Epithelial cell of prostate (primary cell): ENCODE measurements at regions not wholly inside any gene's neighbourhood (a gene's known extent, or its start where the extent isn't known, plus 50 kb on each side); places are given as distances from the start of the nearest gene placed in this dataset.
"Not testable (repeated sequence)": the region's sequence is repeated elsewhere in the genome, so short reads cannot be mapped to it uniquely, and the experiment has no call there.

Experiments used
- DNase-seq: peaks from one replicate; pipeline ENCODE4 v3.0.0-alpha.2; 2011; ENCODE audit warnings: low read depth, low spot score
- H3K27ac ChIP-seq: fragments of 450-650 bp; 2 replicates; pipeline ENCODE4 v1.5.1; 2017; ENCODE audit warnings: mild to moderate bottlenecking

DNA sequence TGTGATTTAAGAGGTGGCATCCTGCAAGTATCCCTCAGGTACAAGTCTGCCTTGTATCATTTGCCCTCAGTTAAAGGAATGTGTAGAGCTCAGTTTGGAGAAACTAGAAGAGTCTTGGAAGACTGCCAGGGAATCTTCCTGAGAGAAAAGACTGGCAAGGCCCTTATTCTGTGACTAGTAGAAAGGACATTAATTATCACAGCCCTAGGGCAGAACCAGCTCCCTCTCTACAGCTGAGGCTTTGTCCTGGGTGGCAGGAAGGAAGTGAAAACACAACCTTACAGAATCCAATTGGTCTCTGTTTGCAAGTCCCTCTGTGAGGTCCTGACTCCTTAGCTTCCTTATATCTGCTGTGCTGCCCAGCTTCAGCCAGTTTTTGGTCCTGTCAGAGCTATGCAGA is 385.9 kb upstream of the CYRIA start:
- no peak overlapping the region for H3K27ac ChIP-seq

DNA sequence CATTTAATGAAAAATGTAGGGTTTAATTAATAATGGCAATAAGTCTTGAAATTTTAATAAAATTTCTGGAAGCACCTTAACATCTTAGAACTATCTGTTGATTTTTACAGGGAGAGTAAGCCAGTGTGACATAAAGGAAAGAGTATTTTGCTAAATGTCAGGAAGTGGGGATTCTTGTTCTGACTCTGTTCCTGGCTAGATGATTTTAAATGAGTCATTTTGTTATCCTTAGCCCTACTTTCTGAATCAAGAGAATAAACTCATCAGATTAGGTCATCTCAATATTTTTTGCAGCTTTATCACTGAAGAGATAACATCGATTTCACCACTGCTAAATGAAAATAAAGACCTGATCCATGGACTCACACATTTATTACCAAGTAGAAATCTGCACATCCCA is 377.5 kb upstream of the CYRIA start:
- no peak overlapping the region for H3K27ac ChIP-seq
- no peak for DNase-seq

More for the DNA sequence above, 385.9 kb upstream of the CYRIA start:
- no peak for DNase-seq

DNA sequence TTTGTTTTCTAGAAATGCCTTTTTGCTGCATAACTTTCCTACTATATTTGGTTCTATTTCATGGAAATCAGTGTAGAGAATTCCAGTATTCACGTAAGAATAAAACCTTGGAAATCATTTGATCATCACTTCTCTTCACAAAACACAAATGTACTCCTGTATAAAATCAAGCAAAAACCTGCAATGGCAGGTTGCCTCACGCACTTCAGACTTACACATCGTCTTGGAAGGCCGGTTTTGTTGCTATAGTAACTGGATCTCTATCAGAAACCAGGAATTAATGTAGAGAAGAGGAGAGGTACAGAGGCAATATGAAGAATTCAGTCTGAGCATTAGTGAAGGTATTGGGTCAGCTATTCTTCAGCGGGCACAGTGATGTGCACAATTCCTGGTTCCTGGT is 370.7 kb upstream of the CYRIA start:
- no peak overlapping the region for H3K27ac ChIP-seq
- peak; percentile 10 for DNase-seq

DNA sequence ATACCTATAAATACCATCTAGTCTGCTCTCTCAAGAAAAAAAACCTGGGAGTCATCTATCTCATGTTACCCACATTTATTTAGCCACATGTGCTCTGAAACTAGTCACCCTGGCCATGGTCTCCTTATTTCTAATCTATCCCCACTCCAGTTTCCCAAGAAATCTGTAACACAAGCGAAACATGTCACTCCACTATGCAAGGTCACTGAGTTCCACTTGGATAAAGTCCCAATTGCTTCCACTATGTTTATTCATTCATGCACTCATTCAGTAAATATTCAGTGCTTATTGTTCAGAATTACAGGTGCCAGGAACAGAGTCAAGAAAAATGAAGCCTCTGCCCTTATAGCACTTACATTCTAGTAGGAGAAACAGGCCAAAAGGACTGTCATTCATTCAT is 369.4 kb upstream of the CYRIA start:
- H3K27ac ChIP-seq: no peak overlapping the region
- no peak for DNase-seq

DNA sequence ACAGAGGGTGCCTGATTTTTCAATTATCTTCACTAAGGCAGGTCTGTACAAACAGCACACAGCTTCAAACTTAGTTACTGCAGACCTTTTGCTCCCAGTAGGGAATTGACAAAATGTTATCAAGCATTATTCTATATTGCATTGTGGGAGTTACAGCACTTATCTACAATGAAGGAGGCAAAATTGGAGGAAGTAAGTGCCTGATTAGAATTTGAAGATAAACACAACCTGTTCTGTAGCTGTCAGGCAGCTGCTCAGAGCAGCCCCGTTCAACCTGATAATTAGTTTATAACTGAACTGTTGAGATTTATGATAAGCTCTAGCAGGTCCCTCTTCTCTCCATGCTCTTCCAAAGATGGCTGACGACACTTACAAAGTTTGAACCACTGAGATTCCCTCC is 364.4 kb upstream of the CYRIA start:
- no peak overlapping the region for H3K27ac ChIP-seq
- no peak for DNase-seq

DNA sequence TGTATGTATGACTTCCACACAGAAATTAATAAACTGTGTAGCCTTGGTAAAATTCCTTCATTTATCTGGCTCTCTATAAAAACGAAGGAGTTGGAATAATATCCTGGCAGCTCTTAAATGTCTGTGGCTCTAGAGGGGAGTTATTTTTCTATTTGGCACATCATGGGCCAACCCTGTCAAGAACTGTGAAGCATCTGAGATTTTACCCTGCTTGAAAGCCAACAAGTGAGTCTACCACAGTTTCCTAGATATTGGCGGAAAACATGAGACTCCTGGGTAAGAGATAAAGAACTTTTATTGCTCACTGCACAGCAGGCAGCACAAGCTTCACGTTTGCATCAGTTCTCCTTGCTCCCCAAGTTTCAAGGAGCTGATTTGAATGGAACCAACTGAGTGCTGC is 346.7 kb upstream of the CYRIA start:
- no peak overlapping the region for H3K27ac ChIP-seq
- DNase-seq: no peak

DNA sequence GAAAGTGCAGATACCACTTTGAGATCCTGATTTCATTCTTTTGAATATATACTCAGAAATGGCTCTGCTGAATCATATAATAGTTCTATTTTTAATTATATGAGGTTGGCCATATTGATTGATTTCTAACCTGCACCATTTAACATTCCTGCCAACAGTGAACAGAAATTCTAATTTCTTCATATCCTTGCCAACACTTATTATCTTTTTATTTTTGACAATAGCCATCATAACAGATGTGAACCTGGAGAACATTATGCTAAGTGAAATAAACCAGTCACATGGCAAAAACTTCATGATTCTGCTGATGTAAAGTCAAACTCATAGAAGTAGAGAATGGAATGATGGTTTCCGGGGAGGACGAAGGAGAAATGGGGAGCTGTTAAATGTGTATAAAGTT is 344.5 kb upstream of the CYRIA start:
- DNase-seq: no peak
- no peak overlapping the region for H3K27ac ChIP-seq

DNA sequence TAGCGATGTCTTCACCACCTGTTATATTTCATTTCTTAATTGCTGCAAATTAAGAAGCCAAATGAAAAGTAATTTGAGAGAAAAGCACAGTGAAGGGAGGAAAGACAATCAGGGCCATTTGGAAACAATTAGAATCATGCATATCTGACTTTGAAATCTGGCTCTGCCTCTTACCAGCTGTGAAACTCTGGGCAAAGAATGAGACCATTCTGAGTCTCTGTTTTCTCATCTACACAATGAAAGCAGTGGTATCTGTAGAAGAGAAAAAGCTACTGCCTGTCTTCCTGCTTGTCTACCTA is 334.5 kb upstream of the CYRIA start:
- no peak for DNase-seq
- no peak overlapping the region for H3K27ac ChIP-seq

DNA sequence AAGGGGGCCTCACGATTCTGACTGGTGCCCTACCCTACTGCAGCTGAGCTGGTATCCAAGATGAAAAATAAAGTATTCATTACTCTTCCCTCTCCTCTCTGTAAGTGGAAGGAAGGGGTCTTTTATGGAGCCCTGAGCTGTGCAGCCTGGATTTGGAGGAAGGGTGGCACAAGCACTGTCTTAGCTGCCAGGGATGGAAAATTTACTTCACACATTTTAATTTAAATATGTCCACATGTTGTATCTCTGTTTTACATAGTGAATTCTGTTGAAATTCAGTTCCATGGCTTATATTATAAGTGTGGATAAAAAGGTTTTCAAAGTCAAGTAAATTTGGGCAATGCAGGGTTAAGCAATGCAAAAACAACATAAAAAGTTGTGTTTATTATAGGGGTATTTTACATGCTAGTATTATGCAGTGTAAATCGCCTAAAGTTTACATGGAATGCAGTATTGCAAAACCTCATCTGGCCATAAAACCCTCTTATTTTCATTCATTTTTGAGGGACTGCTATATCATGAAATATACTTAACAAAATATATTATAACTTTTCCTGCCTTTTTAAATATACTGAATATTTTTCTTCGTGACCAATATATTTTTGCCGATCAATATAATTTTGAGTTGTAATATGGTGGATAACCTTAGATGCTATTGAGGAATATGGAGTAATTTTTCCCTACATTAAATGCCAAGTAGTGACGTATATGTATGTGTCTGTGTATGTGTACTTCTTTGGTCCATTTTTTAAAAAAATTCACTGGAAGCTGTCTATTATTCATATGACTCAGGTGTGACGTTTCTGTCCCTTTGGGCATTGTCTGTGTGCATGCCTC is 333.9 kb upstream of the CYRIA start:
- no peak for DNase-seq
- H3K27ac ChIP-seq: no peak overlapping the region

DNA sequence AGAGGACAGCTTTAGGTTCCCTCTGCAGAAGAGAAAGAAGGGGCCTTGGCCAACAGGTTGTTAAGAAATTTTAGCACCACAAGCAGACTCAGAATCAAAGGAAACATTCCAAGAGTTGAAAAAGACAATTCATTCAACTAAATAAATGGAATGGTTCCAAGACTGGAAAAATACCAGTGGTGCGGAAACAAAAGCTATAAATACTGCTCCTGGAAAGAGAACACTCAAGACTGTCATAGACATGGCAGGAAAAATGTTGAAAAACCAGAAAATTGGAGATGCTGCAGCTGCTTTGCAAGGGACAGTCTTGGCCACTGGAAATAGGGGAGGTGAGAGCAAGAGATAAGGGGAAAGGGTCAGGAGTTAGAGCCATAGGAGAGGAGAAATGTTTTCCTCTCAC is 312.7 kb upstream of the CYRIA start:
- no peak overlapping the region for H3K27ac ChIP-seq
- no peak for DNase-seq

DNA sequence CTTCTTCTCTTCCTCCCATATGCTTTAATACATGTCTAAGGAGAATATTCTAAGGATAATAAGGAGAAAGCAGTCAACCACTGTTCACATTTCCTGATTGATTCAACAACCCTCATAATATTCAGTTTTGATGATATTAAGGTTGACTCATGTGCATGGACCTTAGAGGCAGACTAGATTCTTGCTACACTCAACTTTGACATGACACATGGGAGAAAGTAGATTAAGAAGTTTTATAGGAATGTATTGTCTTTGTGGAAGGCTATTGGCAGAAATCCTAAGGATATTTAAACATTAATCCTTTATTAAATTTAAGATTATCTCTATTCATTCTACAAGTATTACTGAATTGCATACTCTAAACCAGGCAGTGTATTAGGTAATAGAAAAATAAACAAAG is 309.1 kb upstream of the CYRIA start:
- no peak overlapping the region for H3K27ac ChIP-seq
- no peak for DNase-seq

DNA sequence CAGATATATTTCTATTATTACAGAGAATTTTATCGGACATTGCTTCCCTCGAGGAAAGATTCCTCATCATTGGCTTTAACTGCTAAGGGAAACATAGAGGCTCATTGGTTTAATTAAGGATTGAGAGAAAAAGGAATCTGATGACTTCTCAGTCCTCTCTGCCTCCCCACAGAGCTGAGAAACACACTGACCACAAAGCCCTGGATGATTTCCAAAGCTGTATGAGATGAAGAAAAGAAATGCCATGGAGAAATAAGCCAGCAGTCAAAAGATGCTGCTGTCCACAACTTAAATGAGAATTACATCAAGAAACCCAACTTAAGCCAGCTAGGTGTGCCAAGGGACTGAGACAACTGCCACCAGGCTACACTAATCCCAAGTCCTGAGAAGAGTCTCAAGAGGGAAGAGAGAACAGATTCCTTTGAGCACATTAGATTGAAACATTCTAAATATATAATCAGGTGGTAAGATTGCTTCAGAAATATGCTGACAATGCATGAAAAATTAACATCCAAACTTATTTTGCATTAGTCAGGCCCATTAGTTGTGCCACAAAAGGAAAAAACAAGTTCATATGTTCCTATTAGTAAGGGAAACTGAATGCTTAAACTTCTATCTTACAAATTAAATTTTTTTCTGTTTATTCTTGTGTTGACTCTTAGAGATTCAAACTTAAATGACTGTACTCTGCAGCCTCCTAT is 308.1 kb upstream of the CYRIA start:
- no peak for DNase-seq
- H3K27ac ChIP-seq: no peak overlapping the region

DNA sequence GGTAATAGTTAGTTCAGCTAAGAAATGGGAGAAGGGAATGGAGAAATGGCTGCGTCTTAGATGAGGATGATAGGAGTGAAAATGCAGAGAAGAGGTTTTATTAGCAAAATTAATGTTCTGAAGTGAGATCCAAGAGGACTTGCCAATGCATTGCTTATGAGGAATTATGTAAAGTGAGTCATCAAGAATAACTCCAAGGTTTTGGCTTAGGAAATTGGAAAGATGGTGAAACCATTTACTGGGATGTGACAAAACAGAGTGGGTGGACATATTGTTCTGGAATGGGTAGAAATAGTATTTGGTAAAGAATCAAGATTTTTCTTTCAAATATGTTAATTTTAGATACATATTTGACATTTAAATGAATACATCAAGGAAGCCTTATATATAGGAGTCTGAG is 306.6 kb upstream of the CYRIA start:
- no peak for DNase-seq

DNA sequence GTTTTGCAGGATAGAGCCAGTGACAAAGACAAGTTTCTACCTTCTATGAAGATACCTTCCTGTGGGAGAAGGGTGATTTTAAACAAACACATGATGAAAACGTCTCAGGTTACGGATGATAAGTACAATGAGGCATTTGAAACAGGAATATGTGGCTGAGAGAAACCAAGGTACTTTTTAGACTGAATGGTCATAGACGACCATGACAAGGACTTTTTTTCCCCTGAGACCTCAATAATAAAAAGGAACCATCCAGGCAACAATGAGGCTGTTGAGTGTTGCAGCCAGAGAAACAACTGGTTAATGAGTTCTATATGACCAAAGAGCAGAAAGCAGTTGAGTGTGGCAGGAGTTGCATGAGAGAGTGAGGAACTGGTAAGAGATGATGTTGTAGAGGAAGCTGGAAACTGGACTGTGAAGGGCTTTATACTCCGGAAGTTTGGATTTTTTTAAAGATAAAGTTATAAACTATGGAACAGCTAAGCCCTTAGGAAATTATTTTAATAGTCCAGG is 306.1 kb upstream of the CYRIA start:
- no peak overlapping the region for H3K27ac ChIP-seq
- DNase-seq: no peak

More for the DNA sequence above, 306.6 kb upstream of the CYRIA start:
- H3K27ac ChIP-seq: no peak overlapping the region

DNA sequence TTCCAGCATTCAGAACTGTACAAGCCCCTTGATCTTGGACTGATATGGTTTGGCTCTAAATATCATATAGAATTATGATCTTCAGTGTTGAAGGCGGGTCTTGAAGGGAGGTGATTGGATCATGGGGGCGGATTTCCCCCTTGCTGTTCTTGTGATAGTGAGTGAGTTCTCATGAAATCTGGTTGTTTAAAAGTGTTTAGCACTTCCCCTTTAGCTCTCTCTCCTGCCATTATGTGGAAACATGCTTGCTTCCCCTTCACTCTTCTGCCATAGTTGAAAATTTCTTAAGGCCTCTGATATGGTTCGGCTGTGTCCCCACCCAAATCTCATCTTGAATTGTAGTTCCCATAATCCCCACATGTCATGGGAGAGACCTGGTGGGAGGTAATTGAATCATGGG is 305.3 kb upstream of the CYRIA start:
- not testable (repeated sequence) for DNase-seq, H3K27ac ChIP-seq

DNA sequence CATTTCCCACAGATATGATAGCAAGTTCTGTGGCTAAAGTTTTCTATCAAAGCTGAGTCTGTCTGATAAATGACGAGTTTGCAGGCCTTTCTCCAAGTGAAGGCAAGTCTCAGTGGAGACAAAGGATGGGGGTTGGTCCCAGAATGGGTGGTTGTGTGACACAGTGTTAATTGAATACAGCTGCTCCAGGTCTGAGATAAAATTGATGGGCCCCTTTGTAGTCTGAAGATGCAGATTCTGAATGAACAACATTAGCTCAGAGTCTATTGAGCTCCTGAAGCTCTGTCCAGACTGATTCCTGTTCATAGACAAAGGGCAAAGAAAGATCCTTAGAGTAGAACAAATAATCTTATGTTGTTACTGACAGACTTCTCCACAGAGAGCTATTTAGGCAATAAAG is 296.9 kb upstream of the CYRIA start:
- DNase-seq: no peak
- H3K27ac ChIP-seq: no peak overlapping the region

DNA sequence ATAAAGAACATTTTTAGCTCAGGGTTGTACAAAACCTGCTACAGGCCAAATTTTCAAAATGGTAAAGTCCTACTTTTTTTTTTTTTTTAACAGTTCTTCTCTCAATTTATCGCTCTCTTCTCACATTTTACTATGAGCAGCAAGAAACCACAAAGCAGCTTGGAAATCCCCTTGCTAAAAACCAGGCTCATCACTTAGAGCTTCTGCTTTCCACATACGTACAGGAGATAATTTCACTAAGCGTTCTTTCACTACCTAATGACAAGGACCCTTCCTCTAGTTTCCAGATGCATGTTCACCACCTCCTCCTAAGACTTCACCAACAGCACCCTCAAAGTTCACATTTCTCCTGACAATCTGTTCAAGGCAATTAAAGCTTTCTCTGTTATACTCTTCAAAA is 294.9 kb upstream of the CYRIA start:
- no peak for DNase-seq
- no peak overlapping the region for H3K27ac ChIP-seq

DNA sequence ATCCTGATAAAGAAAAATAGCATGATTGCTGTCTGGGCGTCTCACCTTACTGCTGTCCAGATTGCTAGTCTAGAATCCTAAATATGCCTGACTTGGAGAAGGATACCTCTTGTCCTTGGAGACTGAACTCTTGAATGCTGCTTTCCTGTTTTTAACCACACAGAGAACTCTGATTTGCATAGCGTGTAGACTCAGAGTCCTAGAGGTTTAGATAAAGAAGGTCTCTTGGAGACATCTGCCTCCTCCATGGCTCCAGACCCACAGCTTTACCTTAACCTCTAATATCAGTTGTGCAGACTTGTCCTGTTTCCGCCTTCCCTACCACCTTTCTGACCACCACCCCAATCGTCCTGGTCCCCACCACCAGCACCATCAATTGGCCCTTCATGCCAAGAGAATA is 292.6 kb upstream of the CYRIA start:
- H3K27ac ChIP-seq: no peak overlapping the region
- DNase-seq: no peak

DNA sequence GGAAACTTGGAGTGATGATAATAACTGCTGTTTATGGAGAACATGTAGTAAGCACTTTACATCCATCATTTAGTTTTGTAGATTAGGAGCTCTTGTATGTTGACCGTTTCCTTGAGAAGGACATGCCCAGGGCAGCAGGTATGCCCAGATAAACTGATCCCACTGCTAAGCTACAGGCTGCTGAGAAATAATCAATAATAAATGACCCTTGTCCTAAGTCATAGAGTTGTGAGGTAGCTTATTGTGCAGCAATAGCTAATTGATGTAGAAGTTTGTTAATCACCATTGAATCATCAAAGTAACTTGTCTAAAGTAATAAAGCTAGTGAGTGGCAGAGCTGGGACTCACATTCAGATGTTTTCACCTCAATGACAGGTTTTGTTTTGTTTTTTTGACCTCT is 287.2 kb upstream of the CYRIA start:
- H3K27ac ChIP-seq: no peak overlapping the region
- DNase-seq: no peak

DNA sequence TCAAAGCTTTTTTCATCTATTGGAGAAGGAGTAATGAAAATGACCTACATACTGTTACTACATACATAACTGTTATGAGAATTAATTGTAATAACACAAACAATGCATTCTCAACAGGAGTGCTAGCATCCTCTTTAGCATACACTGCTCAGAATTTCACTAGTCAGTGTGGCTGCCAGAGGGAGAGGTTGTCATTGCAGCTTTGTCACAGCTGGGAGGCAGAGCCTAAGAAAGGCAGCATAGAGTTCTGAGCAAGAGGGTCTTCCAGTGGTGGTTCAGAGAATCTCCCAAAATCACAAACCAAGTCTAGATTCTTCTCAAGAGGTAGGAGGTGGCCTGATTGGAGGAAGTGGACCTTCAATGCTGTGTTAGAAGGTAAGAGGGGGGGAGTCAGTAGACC is 286.7 kb upstream of the CYRIA start:
- no peak overlapping the region for H3K27ac ChIP-seq
- DNase-seq: no peak

DNA sequence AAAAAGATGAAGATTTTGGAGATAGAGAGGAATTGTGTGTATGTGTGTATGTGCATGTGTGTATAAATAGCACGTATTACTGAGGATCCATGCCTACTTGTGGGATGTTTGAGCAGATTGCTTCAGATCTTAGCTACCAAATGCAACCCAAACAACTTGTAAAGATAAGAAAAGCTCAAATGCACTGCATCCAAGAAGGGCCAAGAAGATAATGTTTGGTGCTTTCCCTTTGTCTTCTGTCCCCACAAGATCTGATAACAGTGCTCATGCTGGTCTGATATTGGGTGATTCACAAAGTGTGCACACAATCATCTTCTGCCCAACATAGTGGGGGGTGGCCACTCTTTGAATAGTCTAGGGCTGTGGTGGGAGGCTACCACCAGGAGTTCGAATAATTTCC is 284.8 kb upstream of the CYRIA start:
- no peak for DNase-seq
- H3K27ac ChIP-seq: no peak overlapping the region

DNA sequence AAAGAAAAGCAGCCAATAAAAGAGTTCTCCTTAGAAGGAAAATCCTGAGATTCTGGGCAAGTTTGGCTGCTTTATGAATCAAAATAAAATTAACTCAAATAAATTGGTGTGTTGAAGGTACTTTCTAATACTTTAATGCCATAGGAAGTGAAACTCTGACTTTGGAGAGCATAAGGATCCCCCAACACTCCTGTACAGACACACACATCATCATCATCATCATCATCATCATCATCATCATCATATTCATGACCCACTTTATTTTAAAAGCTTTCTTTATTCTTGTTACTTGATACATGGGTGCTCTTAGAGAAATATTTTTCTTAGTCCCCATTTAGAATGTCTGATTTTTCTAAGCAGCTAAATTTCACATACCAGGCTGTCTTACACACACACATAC is 283.1 kb upstream of the CYRIA start:
- DNase-seq: no peak
- no peak overlapping the region for H3K27ac ChIP-seq
